Nephron progenitor cell (in vitro differentiated cells): ENCODE measurements at regions not wholly inside any gene's neighbourhood (a gene's known extent, or its start where the extent isn't known, plus 50 kb on each side); places are given as distances from the start of the nearest gene placed in this dataset.
"Not testable (repeated sequence)": the region's sequence is repeated elsewhere in the genome, so short reads cannot be mapped to it uniquely, and the experiment has no call there.

ENCODE experiments used
- DNase-seq: peaks from one replicate; pipeline ENCODE4 v3.0.0; 2021
- H3K27ac Mint-ChIP-seq: 2 replicates; pipeline ENCODE4 v1.8.0; 2021; ENCODE audit warnings: mild to moderate bottlenecking, moderate library complexity, mixed read lengths
- H3K27me3 Mint-ChIP-seq: 2 replicates; pipeline ENCODE4 v1.8.0; 2021; ENCODE audit warnings: mild to moderate bottlenecking, low read depth, mixed read lengths; ENCODE audit not compliant: poor library complexity
- H3K36me3 Mint-ChIP-seq: 2 replicates; pipeline ENCODE4 v1.8.0; 2021; ENCODE audit warnings: low read depth, mixed read lengths
- H3K4me1 Mint-ChIP-seq: 2 replicates; pipeline ENCODE4 v1.8.0; 2021; ENCODE audit warnings: mixed read lengths
- H3K4me3 Mint-ChIP-seq: 2 replicates; pipeline ENCODE4 v1.8.0; 2021; ENCODE audit warnings: mild to moderate bottlenecking, moderate library complexity, mixed read lengths
- H3K9me3 Mint-ChIP-seq: 2 replicates; pipeline ENCODE4 v1.8.0; 2021; ENCODE audit warnings: mild to moderate bottlenecking, moderate library complexity, mixed read lengths
- TF ChIP-seq, protein P1 (sequence below): fragments of 200-600 bp; sonication (generic); IDR thresholded peaks from 2 replicates; pipeline ENCODE4 v1.5.0; 2021; ENCODE audit warnings: antibody characterized with exemption

DNA sequence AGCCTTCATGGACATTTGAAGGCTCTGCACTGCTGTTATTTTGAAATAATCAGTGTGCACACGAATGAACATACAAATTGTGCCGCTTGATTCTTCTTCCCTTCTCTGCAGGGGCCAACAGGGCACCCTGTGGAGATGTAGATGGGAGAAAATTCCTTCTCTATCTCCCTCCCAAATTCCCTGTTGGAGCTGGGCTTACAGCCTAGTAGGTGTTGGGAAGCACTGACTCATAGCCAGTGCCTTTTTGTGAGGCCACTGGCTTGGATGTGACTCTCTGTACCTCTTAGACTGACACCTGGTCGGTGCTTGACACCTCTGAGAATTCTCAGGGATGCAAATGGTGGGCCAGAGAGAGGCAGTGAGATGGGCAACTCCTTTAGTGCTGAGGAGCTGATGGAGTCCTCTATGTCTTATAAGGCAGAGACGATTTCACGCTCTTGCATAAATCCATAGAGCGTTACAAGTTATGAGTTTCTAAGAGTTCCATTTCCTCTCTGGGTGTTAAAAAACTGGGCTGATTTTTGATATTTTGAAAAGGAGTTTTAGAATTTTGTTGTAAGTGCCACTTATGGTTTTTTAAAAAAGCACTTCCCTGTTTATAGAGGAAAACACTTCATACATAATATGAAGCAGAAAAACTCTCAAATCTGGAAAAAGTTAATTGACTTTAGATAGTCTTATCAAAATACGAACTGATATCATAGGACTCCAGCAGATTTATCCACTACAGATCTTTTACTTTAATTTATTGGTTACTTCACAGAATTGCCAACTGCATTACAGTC lies 89.8 kb upstream of the MAP3K7 start:
- Mint-ChIP-seq H3K9me3 (no peaks in the 10 kb centered on the region), H3K4me3 (no peak overlapping the region), H3K4me1 (no peaks in the 10 kb centered on the region), H3K36me3 (no peaks in the 10 kb centered on the region), H3K27ac (no peak overlapping the region), H3K27me3 (peaks cover 45% of the 10 kb centered on the region)
- TF ChIP-seq, protein P1, sequence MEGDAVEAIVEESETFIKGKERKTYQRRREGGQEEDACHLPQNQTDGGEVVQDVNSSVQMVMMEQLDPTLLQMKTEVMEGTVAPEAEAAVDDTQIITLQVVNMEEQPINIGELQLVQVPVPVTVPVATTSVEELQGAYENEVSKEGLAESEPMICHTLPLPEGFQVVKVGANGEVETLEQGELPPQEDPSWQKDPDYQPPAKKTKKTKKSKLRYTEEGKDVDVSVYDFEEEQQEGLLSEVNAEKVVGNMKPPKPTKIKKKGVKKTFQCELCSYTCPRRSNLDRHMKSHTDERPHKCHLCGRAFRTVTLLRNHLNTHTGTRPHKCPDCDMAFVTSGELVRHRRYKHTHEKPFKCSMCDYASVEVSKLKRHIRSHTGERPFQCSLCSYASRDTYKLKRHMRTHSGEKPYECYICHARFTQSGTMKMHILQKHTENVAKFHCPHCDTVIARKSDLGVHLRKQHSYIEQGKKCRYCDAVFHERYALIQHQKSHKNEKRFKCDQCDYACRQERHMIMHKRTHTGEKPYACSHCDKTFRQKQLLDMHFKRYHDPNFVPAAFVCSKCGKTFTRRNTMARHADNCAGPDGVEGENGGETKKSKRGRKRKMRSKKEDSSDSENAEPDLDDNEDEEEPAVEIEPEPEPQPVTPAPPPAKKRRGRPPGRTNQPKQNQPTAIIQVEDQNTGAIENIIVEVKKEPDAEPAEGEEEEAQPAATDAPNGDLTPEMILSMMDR = no peak
- DNase-seq = no peak

DNA sequence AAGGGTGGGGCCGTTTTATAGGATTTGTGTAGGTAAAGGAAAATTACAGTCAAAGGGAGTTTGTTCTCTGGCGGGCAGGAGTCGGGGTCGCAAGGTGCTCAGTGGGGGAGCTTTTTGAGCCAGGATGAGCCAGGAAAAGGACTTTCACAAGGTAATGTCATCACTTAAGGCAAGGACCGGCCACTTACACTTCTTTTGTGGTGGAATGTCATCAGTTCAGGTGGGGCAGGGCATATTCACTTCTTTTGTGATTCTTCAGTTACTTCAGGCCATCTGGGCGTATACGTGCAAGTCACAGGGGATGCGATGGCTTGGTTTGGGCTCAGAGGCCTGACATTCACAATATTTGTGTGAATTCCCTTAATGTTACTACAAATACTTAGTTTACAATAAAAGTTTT lies 88.2 kb upstream of the MAP3K7 start:
- not testable (repeated sequence) for DNase-seq, H3K9me3 Mint-ChIP-seq, H3K36me3 Mint-ChIP-seq, H3K4me1 Mint-ChIP-seq, H3K27ac Mint-ChIP-seq, H3K4me3 Mint-ChIP-seq
- peaks cover 45% of the 10 kb centered on the region for H3K27me3 Mint-ChIP-seq

DNA sequence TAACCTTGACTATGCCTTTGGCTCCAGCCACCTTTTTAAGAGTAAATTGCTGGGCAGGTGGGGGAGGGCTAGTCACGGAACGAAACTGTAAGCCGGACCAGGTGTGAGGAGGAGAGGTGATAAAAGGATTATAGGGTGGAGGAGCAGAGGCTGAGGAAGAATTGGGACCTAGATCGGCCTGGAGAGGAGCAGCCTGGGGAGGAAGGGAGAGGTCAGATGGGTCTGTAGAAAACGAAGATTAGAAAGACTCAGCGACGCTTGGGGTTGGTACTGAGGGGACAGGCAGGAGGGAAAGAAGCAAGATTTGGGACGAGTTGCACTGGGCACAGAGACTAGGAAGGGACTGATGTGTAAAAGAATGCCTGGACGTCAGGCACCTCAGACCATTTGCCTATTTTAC lies 87.2 kb upstream of the MAP3K7 start:
- peaks cover 45% of the 10 kb centered on the region for H3K27me3 Mint-ChIP-seq
- not testable (repeated sequence) for H3K9me3 Mint-ChIP-seq, H3K27ac Mint-ChIP-seq, H3K4me1 Mint-ChIP-seq, H3K4me3 Mint-ChIP-seq, DNase-seq, H3K36me3 Mint-ChIP-seq

DNA sequence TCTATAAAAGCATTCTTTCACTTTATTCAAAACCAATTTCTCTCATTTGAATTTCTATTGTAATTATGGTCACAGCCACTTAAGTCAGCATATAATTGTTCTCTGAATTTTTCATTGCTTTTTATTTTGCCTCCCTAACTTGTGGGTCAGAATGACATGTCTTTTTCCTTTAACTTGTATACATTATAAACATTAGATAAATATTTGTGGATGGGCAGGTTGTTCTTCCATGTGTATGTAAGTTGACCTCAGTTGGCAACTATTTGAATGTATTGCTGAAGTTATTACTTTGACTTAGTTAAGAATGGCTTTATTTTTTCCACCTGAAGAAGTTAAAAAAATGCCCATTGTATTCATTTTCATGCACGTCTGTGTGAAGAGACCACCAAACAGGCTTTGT lies 83.0 kb upstream of the MAP3K7 start:
- no peak for DNase-seq
- H3K4me1 Mint-ChIP-seq = no peaks in the 10 kb centered on the region
- H3K27me3 Mint-ChIP-seq = peaks cover 15% of the 10 kb centered on the region
- H3K27ac Mint-ChIP-seq = no peak overlapping the region
- TF ChIP-seq, protein P1 = no peak
- H3K9me3 Mint-ChIP-seq = no peaks in the 10 kb centered on the region
- no peaks in the 10 kb centered on the region for H3K36me3 Mint-ChIP-seq
- no peak overlapping the region for H3K4me3 Mint-ChIP-seq

DNA sequence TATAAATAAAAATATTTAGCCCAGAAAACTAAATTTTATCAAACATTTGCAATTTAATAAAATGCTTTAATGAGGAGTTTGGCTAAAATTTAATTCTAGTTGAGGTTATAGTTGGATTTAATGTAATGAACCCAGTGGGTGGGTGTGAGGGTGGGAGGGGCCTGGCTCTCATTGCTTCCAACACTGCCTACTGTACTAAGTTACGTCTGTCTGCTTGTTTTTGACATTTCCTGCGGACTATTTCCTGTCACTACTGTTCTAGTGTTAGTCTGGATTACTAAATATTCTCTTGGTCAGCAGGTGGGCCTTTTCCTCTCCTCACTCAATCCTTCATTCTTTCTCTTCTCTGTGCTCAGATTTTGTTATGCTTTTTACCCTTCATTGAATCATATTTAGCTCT lies 82.5 kb upstream of the MAP3K7 start:
- H3K9me3 Mint-ChIP-seq = no peaks in the 10 kb centered on the region
- no peak for DNase-seq
- no peak overlapping the region for H3K27ac Mint-ChIP-seq
- peaks cover 11% of the 10 kb centered on the region for H3K27me3 Mint-ChIP-seq
- no peaks in the 10 kb centered on the region for H3K36me3 Mint-ChIP-seq
- H3K4me1 Mint-ChIP-seq = no peaks in the 10 kb centered on the region
- TF ChIP-seq, protein P1 = no peak
- no peak overlapping the region for H3K4me3 Mint-ChIP-seq

DNA sequence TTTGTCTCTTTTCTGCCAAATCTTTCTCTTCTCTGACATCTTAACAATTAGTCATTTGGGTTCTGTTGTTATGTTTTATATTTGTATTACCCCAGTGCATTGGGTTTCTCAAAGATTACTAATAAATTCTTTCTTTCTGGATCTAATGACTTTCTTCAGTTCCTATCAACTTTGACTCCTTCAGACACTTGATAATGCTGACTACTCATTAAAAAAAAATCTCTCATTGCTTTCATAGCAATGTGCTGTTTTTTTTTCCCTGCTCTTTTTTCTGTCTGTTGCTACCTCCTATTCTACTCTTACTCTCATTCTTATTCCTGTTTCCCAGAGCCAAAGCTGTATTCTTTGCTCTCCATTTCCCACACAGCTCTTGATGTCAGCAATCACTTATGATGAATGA lies 81.3 kb upstream of the MAP3K7 start:
- Mint-ChIP-seq H3K27ac (no peak overlapping the region), H3K4me3 (no peak overlapping the region), H3K36me3 (no peaks in the 10 kb centered on the region), H3K9me3 (no peaks in the 10 kb centered on the region), H3K4me1 (no peaks in the 10 kb centered on the region), H3K27me3 (no peaks in the 10 kb centered on the region)
- TF ChIP-seq, protein P1 = no peak
- no peak for DNase-seq

DNA sequence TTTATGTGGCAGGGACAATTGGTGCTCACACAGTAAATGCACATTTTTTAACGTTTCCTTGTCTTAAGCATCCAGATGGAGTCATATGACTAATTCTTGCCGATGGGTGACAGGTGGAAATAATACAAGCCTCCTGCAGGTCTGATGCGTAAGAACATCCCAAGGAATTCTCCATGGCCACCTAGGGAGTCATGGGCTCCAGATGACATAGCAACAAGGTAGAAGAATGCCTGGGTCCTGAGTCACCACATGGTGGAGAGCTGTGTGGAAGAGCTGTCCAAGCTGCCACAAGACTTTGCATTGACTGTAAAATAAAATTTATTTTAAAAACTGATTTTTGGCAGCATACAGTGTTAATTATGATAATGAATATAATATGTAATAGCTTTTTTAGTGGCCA lies 77.0 kb upstream of the MAP3K7 start:
- DNase-seq = no peak
- TF ChIP-seq, protein P1 = no peak
- no peaks in the 10 kb centered on the region for H3K27me3 Mint-ChIP-seq
- no peak overlapping the region for H3K4me3 Mint-ChIP-seq
- peaks cover 8% of the 10 kb centered on the region for H3K9me3 Mint-ChIP-seq
- H3K4me1 Mint-ChIP-seq = peaks cover 16% of the 10 kb centered on the region
- no peaks in the 10 kb centered on the region for H3K36me3 Mint-ChIP-seq
- H3K27ac Mint-ChIP-seq = no peak overlapping the region
